H9 (cell line): ENCODE measurements at regions not wholly inside any gene's neighbourhood (a gene's known extent, or its start where the extent isn't known, plus 50 kb on each side); places are given as distances from the start of the nearest gene placed in this dataset.

Experiments
- DNase-seq: peaks from one replicate; pipeline ENCODE4 v3.0.0-alpha.2; 2017
- H2AFZ ChIP-seq: one replicate; pipeline ENCODE4 v1.6.1; 2013; ENCODE audit warnings: mild to moderate bottlenecking, low read length, control low read depth, moderate library complexity
- H2AK5ac ChIP-seq: 2 replicates; pipeline ENCODE4 v1.6.1; 2013; ENCODE audit warnings: low read length, control low read depth, mixed read lengths; ENCODE audit not compliant: insufficient read length
- H2BK120ac ChIP-seq: one replicate; pipeline ENCODE4 v1.6.1; 2013; ENCODE audit warnings: low read depth, mild to moderate bottlenecking, low read length, control low read depth, inconsistent platforms; ENCODE audit not compliant: poor library complexity, severe bottlenecking
- H2BK12ac ChIP-seq: 2 replicates; pipeline ENCODE4 v1.6.1; 2013; ENCODE audit warnings: low read length, control low read depth, mixed read lengths, low read depth; ENCODE audit not compliant: insufficient read length
- H2BK15ac ChIP-seq: 2 replicates; pipeline ENCODE4 v1.6.1; 2013; ENCODE audit warnings: low read depth, low read length, control low read depth
- H2BK20ac ChIP-seq: one replicate; pipeline ENCODE4 v1.6.1; 2013; ENCODE audit warnings: low read depth, mild to moderate bottlenecking, low read length, control low read depth, inconsistent platforms; ENCODE audit not compliant: poor library complexity, severe bottlenecking
- H2BK5ac ChIP-seq: 2 replicates; pipeline ENCODE4 v1.6.1; 2013; ENCODE audit warnings: low read length, control low read depth, mixed read lengths; ENCODE audit not compliant: insufficient read length
- H3K14ac ChIP-seq: 2 replicates; pipeline ENCODE4 v1.6.1; 2013; ENCODE audit warnings: low read length, control low read depth; ENCODE audit not compliant: insufficient read depth
- H3K18ac ChIP-seq: 2 replicates; pipeline ENCODE4 v1.6.1; 2013; ENCODE audit warnings: low read depth, mild to moderate bottlenecking, mixed read lengths, low read length, control low read depth; ENCODE audit not compliant: insufficient read length
- H3K23ac ChIP-seq: 2 replicates; pipeline ENCODE4 v1.6.1; 2013; ENCODE audit warnings: low read length, control low read depth, mixed read lengths, low read depth; ENCODE audit not compliant: insufficient read length
- H3K23me2 ChIP-seq: 2 replicates; pipeline ENCODE4 v1.6.1; 2013; ENCODE audit warnings: low read depth, mild to moderate bottlenecking, mixed read lengths, low read length, control low read depth; ENCODE audit not compliant: insufficient read length, poor library complexity, severe bottlenecking
- H3K27ac ChIP-seq: 2 replicates; pipeline ENCODE4 v1.5.1; 2013; ENCODE audit warnings: low read length, control low read depth, mixed read lengths, low read depth; ENCODE audit not compliant: insufficient read length
- H3K27me3 ChIP-seq: 2 replicates; pipeline ENCODE4 v1.6.1; 2013; ENCODE audit warnings: low read length, control low read depth, inconsistent platforms; ENCODE audit not compliant: insufficient read depth
- H3K4ac ChIP-seq: 2 replicates; pipeline ENCODE4 v1.6.1; 2013; ENCODE audit warnings: low read depth, mild to moderate bottlenecking, control low read depth, inconsistent platforms, low read length, moderate library complexity
- H3K4me1 ChIP-seq: 2 replicates; pipeline ENCODE4 v1.6.1; 2013; ENCODE audit warnings: low read length, control low read depth, inconsistent platforms; ENCODE audit not compliant: insufficient read depth
- H3K4me2 ChIP-seq: 2 replicates; pipeline ENCODE4 v1.6.1; 2013; ENCODE audit warnings: low read length, control low read depth, mixed read lengths; ENCODE audit not compliant: insufficient read length, insufficient read depth
- H3K56ac ChIP-seq: 2 replicates; pipeline ENCODE4 v1.6.1; 2013; ENCODE audit warnings: low read depth, mild to moderate bottlenecking, mixed read lengths, low read length, control low read depth; ENCODE audit not compliant: insufficient read length
- H3K79me1 ChIP-seq: 2 replicates; pipeline ENCODE4 v1.6.1; 2013; ENCODE audit warnings: low read depth, mild to moderate bottlenecking, moderate library complexity, low read length, control low read depth, inconsistent platforms; ENCODE audit not compliant: insufficient read depth, poor library complexity, severe bottlenecking
- H3K79me2 ChIP-seq: 2 replicates; pipeline ENCODE4 v1.6.1; 2013; ENCODE audit warnings: low read length, control low read depth, inconsistent platforms; ENCODE audit not compliant: insufficient read depth
- H3K9ac ChIP-seq: 2 replicates; pipeline ENCODE4 v1.6.1; 2013; ENCODE audit warnings: low read length, control low read depth, mixed read lengths; ENCODE audit not compliant: insufficient read length; ENCODE audit errors: extremely low read depth
- H3K9me3 ChIP-seq: one replicate; pipeline ENCODE4 v1.6.1; 2013; ENCODE audit warnings: low read depth, low read length, inconsistent platforms; ENCODE audit not compliant: control insufficient read depth
- H3T11ph ChIP-seq: one replicate; pipeline ENCODE4 v1.6.1; 2013; ENCODE audit warnings: mild to moderate bottlenecking, low read length, control low read depth, inconsistent platforms
- H4K20me1 ChIP-seq: one replicate; pipeline ENCODE4 v1.6.1; 2013; ENCODE audit not compliant: control insufficient read depth, insufficient read length, insufficient read depth
- H4K5ac ChIP-seq: 2 replicates; pipeline ENCODE4 v1.6.1; 2013; ENCODE audit warnings: low read depth, mild to moderate bottlenecking, mixed read lengths, low read length, control low read depth; ENCODE audit not compliant: insufficient read length
- H4K8ac ChIP-seq: replicated peaks from 2 replicates; pipeline ENCODE4 v1.6.1; 2013; ENCODE audit warnings: low read length, control low read depth, mixed read lengths, low read depth; ENCODE audit not compliant: insufficient read length
- H4K91ac ChIP-seq: 2 replicates; pipeline ENCODE4 v1.6.1; 2013; ENCODE audit warnings: low read depth, mild to moderate bottlenecking, moderate library complexity, mixed read lengths, low read length, control low read depth; ENCODE audit not compliant: insufficient read length
- H3K27ac Mint-ChIP-seq, 3 experiments: 2 replicates in 2 of 3; 3 replicates in 1 of 3; pipeline ENCODE4 v1.8.0; 2020 to 2021; ENCODE audit warnings: mixed read lengths in 3 of 3, mild to moderate bottlenecking in 1 of 3, moderate library complexity in 1 of 3
- H3K27me3 Mint-ChIP-seq: 2 replicates; pipeline ENCODE4 v1.8.0; 2021; ENCODE audit warnings: low read depth, mild to moderate bottlenecking, moderate library complexity, mixed read lengths
- H3K36me3 Mint-ChIP-seq, 3 experiments: 2 replicates in 2 of 3; 3 replicates in 1 of 3; pipeline ENCODE4 v1.8.0; 2020 to 2021; ENCODE audit warnings: low read depth in 3 of 3, mixed read lengths in 3 of 3; ENCODE audit not compliant: insufficient read depth in 1 of 3
- H3K4me1 Mint-ChIP-seq, 2 experiments: 2 replicates each; pipeline ENCODE4 v1.8.0; 2020; ENCODE audit warnings: mixed read lengths in 2 of 2
- H3K4me3 Mint-ChIP-seq, 2 experiments: 2 replicates in 1 of 2; 3 replicates in 1 of 2; pipeline ENCODE4 v1.8.0; 2020 to 2021; ENCODE audit warnings: mild to moderate bottlenecking in 2 of 2, mixed read lengths in 2 of 2, moderate library complexity in 1 of 2
- H3K9me3 Mint-ChIP-seq, 2 experiments: 2 replicates in 1 of 2; 3 replicates in 1 of 2; pipeline ENCODE4 v1.8.0; 2020; ENCODE audit warnings: mild to moderate bottlenecking in 2 of 2, mixed read lengths in 2 of 2, moderate library complexity in 1 of 2
- CTCF ChIP-seq: fragments of 200-600 bp; sonication (generic); conservative IDR thresholded peaks from 3 replicates; pipeline ENCODE4 v1.8.0; 2021; ENCODE audit warnings: antibody characterized with exemption, mild to moderate bottlenecking
- WGBS: extraction: QIAGEN DNeasy Blood & Tissue Kit; methylation state at CpG from one replicate; pipeline ENCODE4 v1.1.7; 2013; ENCODE audit warnings: missing lambda C conversion rate, low lambda C conversion rate, mixed read lengths; ENCODE audit not compliant: insufficient read length; ENCODE audit errors: extremely low coverage; 5-methylcytosine and 5-hydroxymethylcytosine counted together

GRCh38 chr2:121019756-121020155 lies 265.2 kb downstream of the TFCP2L1 start:
- no peak overlapping the region for H2BK120ac ChIP-seq

More at GRCh38 chr2:121019756-121020155, 265.2 kb downstream of the TFCP2L1 start:
- Histone ChIP-seq H4K5ac (no peak overlapping the region), H3K4me2 (no peak overlapping the region), H4K91ac (no peak overlapping the region), H2BK5ac (no peak overlapping the region), H3K79me1 (no peaks in the 10 kb centered on the region), H3K23ac (no peak overlapping the region), H3K14ac (no peak overlapping the region), H2BK20ac (no peak overlapping the region), H2BK15ac (no peak overlapping the region), H4K8ac (no peak overlapping the region), H3K79me2 (no peaks in the 10 kb centered on the region), H2AFZ (no peak overlapping the region), H2AK5ac (no peak overlapping the region), H3K23me2 (no peaks in the 10 kb centered on the region), H3K9me3 (no peaks in the 10 kb centered on the region), H3K56ac (no peak overlapping the region), H3T11ph (no peak overlapping the region), H3K18ac (no peak overlapping the region), H3K4me1 (no peaks in the 10 kb centered on the region), H3K27me3 (no peaks in the 10 kb centered on the region; the same call in 1 of the 2 replicates), H3K27ac (no peak overlapping the region), H3K9ac (no peak overlapping the region), H4K20me1 (no peaks in the 10 kb centered on the region), H3K4ac (no peak overlapping the region), H2BK12ac (no peak overlapping the region)
- TF ChIP-seq CTCF = no peak
- Mint-ChIP-seq H3K27ac (no peak overlapping the region; a peak in 1 of 7 replicates), H3K4me3 (no peak overlapping the region), H3K27me3 (peaks cover 54% of the 10 kb centered on the region), H3K9me3 (peaks cover 4 to 5% of the 10 kb centered on the region in 2 experiments), H3K4me1 (peaks cover 6 to 21% of the 10 kb centered on the region in 2 experiments; a peak in 3 of 4 replicates), H3K36me3 (no peaks in the 10 kb centered on the region; a peak in 1 of 7 replicates)
- DNase-seq = no peak
- no CpG with 5 or more reads among the region's 7 CpGs for WGBS
